Ovary (tissue), 3 donors: ENCODE measurements at regions not wholly inside any gene's neighbourhood (a gene's known extent, or its start where the extent isn't known, plus 50 kb on each side); places are given as distances from the start of the nearest gene placed in this dataset.

ENCODE experiments used
- EP300 ChIP-seq: sonication (generic); formaldehyde crosslinking; IDR thresholded peaks from one replicate; pipeline ENCODE4 v1.6.1; 2017; ENCODE audit warnings: antibody characterized with exemption
- POLR2A ChIP-seq: fragments of 450-650 bp; IDR thresholded peaks from one replicate; pipeline ENCODE4 v1.6.1; 2017; ENCODE audit warnings: antibody characterized with exemption, mild to moderate bottlenecking, moderate library complexity
- TF ChIP-seq, protein P1 (sequence below), 3 donors: fragments of 450-650 bp in 2 of 3; fragments of 200-600 bp in 1 of 3; IDR thresholded peaks; one replicate each; pipeline versions ENCODE4 v1.5.1 to v1.8.0; 2016 to 2022; ENCODE audit warnings: antibody characterized with exemption in 3 of 3, mild to moderate bottlenecking in 1 of 3
- donor health status: DM: no; HTN: no; CAD: no.

DNA sequence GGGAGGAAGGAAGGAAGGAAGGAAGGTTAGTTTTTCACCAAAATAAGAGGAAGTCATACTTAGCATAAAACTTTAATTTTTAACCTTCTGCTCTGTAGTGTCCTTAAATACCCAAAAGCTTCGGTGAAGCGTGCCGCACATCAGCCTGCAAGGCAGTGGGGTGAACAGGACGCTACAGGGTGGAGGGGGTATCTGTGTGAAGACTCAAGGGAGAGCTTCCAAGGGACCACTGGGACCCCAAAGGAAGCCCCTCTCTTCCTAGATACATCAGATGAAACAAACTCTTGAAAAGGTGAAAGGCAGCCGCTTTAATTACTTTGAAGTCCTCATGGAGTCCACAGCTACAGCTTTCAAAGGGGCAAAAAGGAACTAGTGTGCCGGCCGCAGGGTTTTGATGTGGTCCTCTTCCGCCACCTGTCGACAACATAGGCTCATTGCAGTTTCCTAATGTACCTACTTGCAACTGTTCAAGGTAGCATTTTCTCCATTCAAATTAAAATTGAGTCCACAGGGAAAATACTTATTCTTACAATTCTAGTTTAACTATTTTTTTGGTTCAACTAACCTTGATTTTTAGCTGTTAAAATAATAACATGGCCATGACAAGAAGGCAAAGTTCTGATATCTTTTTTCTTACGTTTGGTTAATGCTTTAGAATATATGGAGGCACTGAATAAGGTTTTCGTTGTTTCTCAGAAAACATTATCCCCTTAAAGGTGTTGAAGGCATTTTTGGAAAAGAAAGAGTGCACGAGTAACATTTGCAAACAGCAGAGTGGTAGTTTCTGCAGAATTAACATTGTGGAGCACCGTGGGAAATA lies 135.0 kb upstream of the RIPOR2 start:
- TF ChIP-seq, protein P1, sequence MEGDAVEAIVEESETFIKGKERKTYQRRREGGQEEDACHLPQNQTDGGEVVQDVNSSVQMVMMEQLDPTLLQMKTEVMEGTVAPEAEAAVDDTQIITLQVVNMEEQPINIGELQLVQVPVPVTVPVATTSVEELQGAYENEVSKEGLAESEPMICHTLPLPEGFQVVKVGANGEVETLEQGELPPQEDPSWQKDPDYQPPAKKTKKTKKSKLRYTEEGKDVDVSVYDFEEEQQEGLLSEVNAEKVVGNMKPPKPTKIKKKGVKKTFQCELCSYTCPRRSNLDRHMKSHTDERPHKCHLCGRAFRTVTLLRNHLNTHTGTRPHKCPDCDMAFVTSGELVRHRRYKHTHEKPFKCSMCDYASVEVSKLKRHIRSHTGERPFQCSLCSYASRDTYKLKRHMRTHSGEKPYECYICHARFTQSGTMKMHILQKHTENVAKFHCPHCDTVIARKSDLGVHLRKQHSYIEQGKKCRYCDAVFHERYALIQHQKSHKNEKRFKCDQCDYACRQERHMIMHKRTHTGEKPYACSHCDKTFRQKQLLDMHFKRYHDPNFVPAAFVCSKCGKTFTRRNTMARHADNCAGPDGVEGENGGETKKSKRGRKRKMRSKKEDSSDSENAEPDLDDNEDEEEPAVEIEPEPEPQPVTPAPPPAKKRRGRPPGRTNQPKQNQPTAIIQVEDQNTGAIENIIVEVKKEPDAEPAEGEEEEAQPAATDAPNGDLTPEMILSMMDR (IDR thresholded peaks at IDR 0.05), result peak; percentile 61 to 87 (median 86)
- TF ChIP-seq POLR2A, result no peak
- no peak for TF ChIP-seq EP300
